ENCODE measurements at regions not wholly inside any gene's neighbourhood (a gene's known extent, or its start where the extent isn't known, plus 50 kb on each side); places are given as distances from the start of the nearest gene placed in this dataset.

DNA sequence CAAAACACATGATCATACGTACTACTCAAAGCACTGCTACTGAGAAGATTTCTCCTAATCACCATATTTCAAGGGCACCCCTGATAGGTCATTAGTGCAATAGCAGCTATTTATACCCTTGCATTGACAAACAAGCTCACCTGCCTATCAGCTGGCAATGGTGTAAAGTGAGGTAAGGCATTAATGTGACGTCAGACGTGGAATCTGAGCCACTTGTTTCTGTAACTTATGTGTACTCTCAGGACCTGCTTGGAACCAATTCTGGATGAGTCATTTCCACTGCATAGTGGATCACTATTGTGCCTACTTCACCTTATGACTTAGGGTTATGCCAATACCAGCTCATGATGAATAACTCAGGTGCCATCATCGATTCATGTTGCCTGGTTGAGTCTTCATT is 628.5 kb upstream of the CELF2 start:
- H2AFZ ChIP-seq = no peak overlapping the region
- H3F3A ChIP-seq (ENCODE audit: insufficient read depth) = no peaks in the 10 kb centered on the region
- no peak overlapping the region for H3K4me3 ChIP-seq
- no peaks in the 10 kb centered on the region for H3K9me3 ChIP-seq (ENCODE audit: low read depth)
- TF ChIP-seq EZH2phosphoT487 (IDR thresholded peaks at IDR 0.05; ENCODE audit: insufficient read depth, low read depth) (no peak), EZH2 (IDR thresholded peaks at IDR 0.05; ENCODE audit: insufficient read depth, poor library complexity, severe bottlenecking) (no peak)
- no peak for DNase-seq
- H3K9me2 ChIP-seq (ENCODE audit: insufficient read depth) = no peaks in the 10 kb centered on the region
- H3K27ac ChIP-seq = no peak overlapping the region
- H3K4me1 ChIP-seq (ENCODE audit: insufficient read depth) = no peaks in the 10 kb centered on the region
- H3K79me2 ChIP-seq (ENCODE audit: insufficient read depth) = no peaks in the 10 kb centered on the region
- 73 to 78% methylated on average over 4 of the region's 4 CpGs for WGBS, 2 experiments (ENCODE audit: low coverage in 1 of 2, low lambda C conversion rate in 2 of 2, missing lambda C conversion rate in 2 of 2)
- no peaks in the 10 kb centered on the region for H4K20me1 ChIP-seq (ENCODE audit: insufficient read depth)
- in situ Hi-C loops (cut with MboI) = no loop called here
- H3K36me3 ChIP-seq (ENCODE audit: low read depth) = no peaks in the 10 kb centered on the region
- H3K27me3 ChIP-seq (replicated peaks; ENCODE audit: insufficient read depth) = no peaks in the 10 kb centered on the region
- H3K4me2 ChIP-seq (ENCODE audit: unreplicated experiment) = no peak overlapping the region
- no peak overlapping the region for H3K9ac ChIP-seq

DNA sequence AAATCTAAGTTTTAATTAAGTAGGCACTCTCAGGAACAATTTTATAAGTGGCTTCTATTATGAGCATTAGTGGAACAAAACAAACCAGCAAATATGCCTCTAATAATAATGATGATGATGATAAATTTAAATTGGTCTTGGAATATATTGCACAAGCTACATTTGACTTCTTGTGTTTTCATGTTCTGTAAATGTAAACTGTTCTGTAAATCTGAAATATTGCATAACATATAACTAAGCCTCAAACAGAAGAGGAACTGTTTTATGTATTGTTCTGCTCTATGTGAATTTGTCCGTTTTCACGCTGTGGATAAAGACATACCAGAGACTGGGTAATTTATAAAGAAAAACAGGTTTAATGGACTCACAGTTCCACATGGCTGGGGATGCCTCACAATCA is 625.2 kb upstream of the CELF2 start:
- no peaks in the 10 kb centered on the region for H4K20me1 ChIP-seq (ENCODE audit: insufficient read depth)
- no peak overlapping the region for H2AFZ ChIP-seq
- H3K27me3 ChIP-seq (replicated peaks; ENCODE audit: insufficient read depth) = no peaks in the 10 kb centered on the region
- no peak for DNase-seq
- H3K4me2 ChIP-seq (ENCODE audit: unreplicated experiment) = no peak overlapping the region
- H3K9me3 ChIP-seq (ENCODE audit: low read depth) = no peaks in the 10 kb centered on the region
- no peaks in the 10 kb centered on the region for H3K9me2 ChIP-seq (ENCODE audit: insufficient read depth)
- WGBS, 2 experiments (ENCODE audit: low coverage in 1 of 2, low lambda C conversion rate in 2 of 2, missing lambda C conversion rate in 2 of 2) = 63 to 66% methylated on average over 2 of the region's 2 CpGs
- no peaks in the 10 kb centered on the region for H3K36me3 ChIP-seq (ENCODE audit: low read depth)
- no peaks in the 10 kb centered on the region for H3F3A ChIP-seq (ENCODE audit: insufficient read depth)
- H3K79me2 ChIP-seq (ENCODE audit: insufficient read depth) = no peaks in the 10 kb centered on the region
- TF ChIP-seq EZH2 (IDR thresholded peaks at IDR 0.05; ENCODE audit: insufficient read depth, poor library complexity, severe bottlenecking) = no peak
- TF ChIP-seq EZH2phosphoT487 (IDR thresholded peaks at IDR 0.05; ENCODE audit: insufficient read depth, low read depth) = no peak
- no peak overlapping the region for H3K27ac ChIP-seq
- in situ Hi-C loops (cut with MboI) = no loop called here
- no peak overlapping the region for H3K9ac ChIP-seq
- no peak overlapping the region for H3K4me3 ChIP-seq
- no peaks in the 10 kb centered on the region for H3K4me1 ChIP-seq (ENCODE audit: insufficient read depth)

DNA sequence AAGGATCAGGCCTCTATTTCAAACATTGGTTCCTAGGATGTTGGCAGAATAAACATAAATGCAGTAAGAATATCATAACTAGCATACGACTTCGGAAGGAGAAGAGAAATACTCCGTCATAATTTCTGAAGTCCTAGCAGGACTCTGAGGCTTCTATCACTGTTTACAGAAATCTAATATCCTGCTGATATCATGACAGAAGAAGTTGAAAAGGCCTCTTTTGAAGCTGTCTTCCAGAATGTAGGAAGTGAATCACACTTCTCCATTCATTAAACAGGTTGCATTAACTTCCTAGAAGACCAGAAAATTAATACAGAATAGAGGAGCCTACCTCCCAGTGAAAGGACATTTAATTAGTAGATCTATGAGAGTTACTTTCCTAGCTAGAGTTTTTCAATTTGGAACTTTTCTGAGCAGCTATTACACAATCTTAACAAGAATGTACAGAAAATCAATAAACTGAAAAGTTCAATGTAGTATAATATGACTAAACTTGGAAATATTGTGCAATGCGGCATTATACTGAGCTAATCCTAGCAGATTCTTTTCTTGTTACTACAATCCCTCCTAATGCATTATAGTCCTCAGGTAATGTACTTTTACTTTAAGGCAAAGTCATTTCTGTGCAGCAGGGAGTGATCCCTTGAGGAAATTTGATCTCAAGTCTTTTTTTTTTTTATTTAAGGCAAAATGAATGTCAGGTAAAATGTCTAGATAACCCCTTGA is 622.6 kb upstream of the CELF2 start:
- Histone ChIP-seq H3K9me3 (ENCODE audit: low read depth) (no peaks in the 10 kb centered on the region), H3K9me2 (ENCODE audit: insufficient read depth) (no peaks in the 10 kb centered on the region), H4K20me1 (ENCODE audit: insufficient read depth) (no peaks in the 10 kb centered on the region), H3F3A (ENCODE audit: insufficient read depth) (no peaks in the 10 kb centered on the region), H3K9ac (no peak overlapping the region), H3K36me3 (ENCODE audit: low read depth) (no peaks in the 10 kb centered on the region), H3K4me2 (ENCODE audit: unreplicated experiment) (no peak overlapping the region), H3K4me3 (no peak overlapping the region), H3K4me1 (ENCODE audit: insufficient read depth) (no peaks in the 10 kb centered on the region), H2AFZ (no peak overlapping the region), H3K27ac (no peak overlapping the region), H3K79me2 (ENCODE audit: insufficient read depth) (no peaks in the 10 kb centered on the region), H3K27me3 (replicated peaks; ENCODE audit: insufficient read depth) (no peaks in the 10 kb centered on the region)
- WGBS, 2 experiments (ENCODE audit: low coverage in 1 of 2, low lambda C conversion rate in 2 of 2, missing lambda C conversion rate in 2 of 2) = 75% methylated on average over 4 of the region's 4 CpGs
- DNase-seq = peak; percentile 17
- in situ Hi-C loops (cut with MboI) = no loop called here
- no peak for TF ChIP-seq EZH2phosphoT487 (IDR thresholded peaks at IDR 0.05; ENCODE audit: insufficient read depth, low read depth)
- TF ChIP-seq EZH2 (IDR thresholded peaks at IDR 0.05; ENCODE audit: insufficient read depth, poor library complexity, severe bottlenecking) = no peak

DNA sequence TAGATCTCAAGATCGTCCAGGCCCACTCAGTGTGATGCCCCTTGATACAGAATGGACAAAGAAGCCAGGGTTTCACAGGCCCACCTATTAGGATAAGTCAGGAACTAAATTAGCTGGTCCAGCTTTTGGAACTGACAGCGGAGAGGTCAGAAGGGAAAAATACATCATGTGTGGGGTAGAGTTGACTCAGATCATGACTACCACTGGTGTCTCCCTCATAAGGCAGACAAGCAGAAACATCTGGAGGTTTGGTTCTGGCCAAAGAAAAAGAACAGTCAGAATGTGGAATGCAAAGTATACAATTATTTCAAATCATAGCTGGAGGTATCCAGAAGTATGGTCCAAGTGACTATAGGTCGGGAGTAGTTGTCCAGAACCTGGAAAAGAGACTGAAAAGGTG is 621.1 kb upstream of the CELF2 start:
- Histone ChIP-seq H3K79me2 (ENCODE audit: insufficient read depth) (no peaks in the 10 kb centered on the region), H3F3A (ENCODE audit: insufficient read depth) (no peaks in the 10 kb centered on the region), H3K9me2 (ENCODE audit: insufficient read depth) (no peaks in the 10 kb centered on the region), H3K9me3 (ENCODE audit: low read depth) (no peaks in the 10 kb centered on the region), H3K4me3 (no peak overlapping the region), H3K27me3 (replicated peaks; ENCODE audit: insufficient read depth) (no peaks in the 10 kb centered on the region), H4K20me1 (ENCODE audit: insufficient read depth) (no peaks in the 10 kb centered on the region), H3K9ac (no peak overlapping the region), H3K4me1 (ENCODE audit: insufficient read depth) (no peaks in the 10 kb centered on the region), H3K36me3 (ENCODE audit: low read depth) (no peaks in the 10 kb centered on the region), H2AFZ (no peak overlapping the region), H3K27ac (no peak overlapping the region), H3K4me2 (ENCODE audit: unreplicated experiment) (no peak overlapping the region)
- in situ Hi-C loops (cut with MboI) = no loop called here
- TF ChIP-seq EZH2 (IDR thresholded peaks at IDR 0.05; ENCODE audit: insufficient read depth, poor library complexity, severe bottlenecking) (no peak), EZH2phosphoT487 (IDR thresholded peaks at IDR 0.05; ENCODE audit: insufficient read depth, low read depth) (no peak)
- 31 to 42% methylated on average over 3 of the region's 3 CpGs for WGBS, 2 experiments (ENCODE audit: low coverage in 1 of 2, low lambda C conversion rate in 2 of 2, missing lambda C conversion rate in 2 of 2)
- no peak for DNase-seq

GRCh38 chr10:10397906-10398305 is 619.8 kb upstream of the CELF2 start:
- Histone ChIP-seq H4K20me1 (ENCODE audit: insufficient read depth) (no peaks in the 10 kb centered on the region), H3K4me1 (ENCODE audit: insufficient read depth) (no peaks in the 10 kb centered on the region), H3K36me3 (ENCODE audit: low read depth) (no peaks in the 10 kb centered on the region), H2AFZ (no peak overlapping the region), H3K9me2 (ENCODE audit: insufficient read depth) (no peaks in the 10 kb centered on the region), H3K27me3 (replicated peaks; ENCODE audit: insufficient read depth) (no peaks in the 10 kb centered on the region), H3K9ac (no peak overlapping the region), H3K4me3 (no peak overlapping the region), H3K79me2 (ENCODE audit: insufficient read depth) (no peaks in the 10 kb centered on the region), H3K27ac (no peak overlapping the region), H3F3A (ENCODE audit: insufficient read depth) (no peaks in the 10 kb centered on the region), H3K9me3 (ENCODE audit: low read depth) (no peaks in the 10 kb centered on the region), H3K4me2 (ENCODE audit: unreplicated experiment) (no peak overlapping the region)
- in situ Hi-C loops (cut with MboI) = no loop called here
- DNase-seq = no peak
- TF ChIP-seq EZH2 (IDR thresholded peaks at IDR 0.05; ENCODE audit: insufficient read depth, poor library complexity, severe bottlenecking) = no peak
- TF ChIP-seq EZH2phosphoT487 (IDR thresholded peaks at IDR 0.05; ENCODE audit: insufficient read depth, low read depth) = no peak
